CD4-positive, alpha-beta T cell treated with Interleukin-15 for 1 hour (primary cell): ENCODE measurements at regions not wholly inside any gene's neighbourhood (a gene's known extent, or its start where the extent isn't known, plus 50 kb on each side); places are given as distances from the start of the nearest gene placed in this dataset.
A peak's percentile ranks its signal among the peaks of the same experiment; 100 is the strongest.
"Not testable (repeated sequence)": the region's sequence is repeated elsewhere in the genome, so short reads cannot be mapped to it uniquely, and the experiment has no call there.

Experiments used
- DNase-seq: peaks from one replicate; pipeline ENCODE4 v3.0.0-alpha.2; 2020

- peak; percentile 18 for DNase-seq
These were observed 51.8 kb upstream of the MYB start for GRCh38 chr6:135129136-135129856.

- peak; percentile 26 for DNase-seq
These were observed 52.7 kb upstream of the MYB start for GRCh38 chr6:135128268-135128914.

GRCh38 chr6:135126729-135127128, 54.4 kb upstream of the MYB start:
- DNase-seq = no peak

- no peak for DNase-seq
These were observed 55.1 kb upstream of the MYB start for GRCh38 chr6:135126034-135126433.

- no peak for DNase-seq
These were observed 59.7 kb upstream of the MYB start for GRCh38 chr6:135121434-135121833.

GRCh38 chr6:135118134-135118730, 62.9 kb upstream of the MYB start:
- DNase-seq = no peak

GRCh38 chr6:135117413-135117968, 62.9 kb upstream of the HBS1L start:
- no peak for DNase-seq

- DNase-seq = no peak
These were observed 61.9 kb upstream of the HBS1L start for GRCh38 chr6:135116571-135116970.

- no peak for DNase-seq
These were observed 61.2 kb upstream of the HBS1L start for GRCh38 chr6:135115834-135116233.

- no peak for DNase-seq
These were observed 60.8 kb upstream of the HBS1L start for GRCh38 chr6:135115411-135115810.

GRCh38 chr6:135114355-135115145, 59.9 kb upstream of the HBS1L start:
- no peak for DNase-seq

GRCh38 chr6:135113860-135114259, 59.2 kb upstream of the HBS1L start:
- DNase-seq = no peak

- not testable (repeated sequence) for DNase-seq
These were observed 58.3 kb upstream of the HBS1L start for GRCh38 chr6:135112951-135113350.

GRCh38 chr6:135110261-135110781, 55.7 kb upstream of the HBS1L start:
- not testable (repeated sequence) for DNase-seq

- no peak for DNase-seq
These were observed 55.1 kb upstream of the HBS1L start for GRCh38 chr6:135109761-135110160.

GRCh38 chr6:135108692-135109091, 54.1 kb upstream of the HBS1L start:
- no peak for DNase-seq

GRCh38 chr6:135106611-135107010, 52.0 kb upstream of the HBS1L start:
- DNase-seq = no peak

GRCh38 chr6:135105710-135106109, 51.1 kb upstream of the HBS1L start:
- no peak for DNase-seq

GRCh38 chr6:135105299-135105698, 50.7 kb upstream of the HBS1L start:
- no peak for DNase-seq
